HEK293T (cell line): ENCODE measurements at regions not wholly inside any gene's neighbourhood (a gene's known extent, or its start where the extent isn't known, plus 50 kb on each side); places are given as distances from the start of the nearest gene placed in this dataset.

Experiments
- BHLHE40 ChIP-seq: fragments of 450-650 bp; IDR thresholded peaks from 2 replicates; pipeline ENCODE4 v1.6.1; 2016; ENCODE audit warnings: mild to moderate bottlenecking, moderate library complexity, borderline replicate concordance
- ELF4 ChIP-seq: fragments of 450-650 bp; IDR thresholded peaks from 2 replicates; pipeline ENCODE4 v1.6.1; 2017; ENCODE audit warnings: antibody characterized with exemption
- FOXA1 ChIP-seq: fragments of 450-650 bp; IDR thresholded peaks from 2 replicates; pipeline ENCODE4 v1.6.1; 2016; ENCODE audit warnings: mild to moderate bottlenecking
- FOXK2 ChIP-seq: fragments of 450-650 bp; IDR thresholded peaks from 2 replicates; pipeline ENCODE4 v1.6.1; 2016; ENCODE audit warnings: mild to moderate bottlenecking
- NFRKB ChIP-seq: fragments of 450-650 bp; IDR thresholded peaks from 2 replicates; pipeline ENCODE4 v1.6.1; 2016; ENCODE audit warnings: mild to moderate bottlenecking, moderate library complexity
- PKNOX1 ChIP-seq: fragments of 450-650 bp; IDR thresholded peaks from 2 replicates; pipeline ENCODE4 v1.6.1; 2016
- SUZ12 ChIP-seq: fragments of 450-650 bp; IDR thresholded peaks from 2 replicates; pipeline ENCODE4 v1.6.1; 2016; ENCODE audit warnings: mild to moderate bottlenecking

GRCh38 chr2:8089596-8089995 lies 592.3 kb upstream of the ID2 start:
- TF ChIP-seq SUZ12: no peak
- no peak for TF ChIP-seq ELF4
- TF ChIP-seq NFRKB: no peak
- no peak for TF ChIP-seq FOXK2
- TF ChIP-seq FOXA1: no peak
- no peak for TF ChIP-seq PKNOX1
- TF ChIP-seq BHLHE40: no peak
